Germinal center (tissue), 1 donor: ENCODE measurements at regions not wholly inside any gene's neighbourhood (a gene's known extent, or its start where the extent isn't known, plus 50 kb on each side); places are given as distances from the start of the nearest gene placed in this dataset.
A peak's percentile ranks its signal among the peaks of the same experiment; 100 is the strongest.
"Not testable (repeated sequence)": the region's sequence is repeated elsewhere in the genome, so short reads cannot be mapped to it uniquely, and the experiment has no call there.

Source experiments
- DNase-seq: peaks from one replicate; pipeline ENCODE4 v3.0.0; 2012; ENCODE audit warnings: mixed read lengths, low spot score

DNA sequence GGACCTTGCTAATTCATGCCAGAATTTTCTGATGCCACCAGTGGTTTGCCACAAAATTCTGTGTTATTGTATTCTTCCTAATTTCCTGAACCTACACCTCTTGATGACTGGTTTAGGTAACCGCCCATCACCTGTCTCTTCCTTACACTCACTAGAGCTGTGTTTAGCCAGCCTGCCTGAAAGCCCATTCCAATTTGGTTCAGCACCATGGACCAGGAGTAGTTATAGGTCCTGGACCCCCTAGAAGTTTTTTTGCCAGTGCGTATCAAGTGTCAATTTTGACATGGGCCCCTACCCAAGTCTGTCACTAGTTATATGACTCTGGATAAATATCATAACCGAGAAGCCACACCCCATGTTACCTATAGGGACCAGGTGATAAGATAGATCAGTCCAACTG, 94.0 kb upstream of the NAP1L1 start:
- DNase-seq = no peak

GRCh38 chr12:76177821-76178220, 93.3 kb upstream of the NAP1L1 start:
- no peak for DNase-seq

- DNase-seq = no peak
Observed at GRCh38 chr12:76176940-76177339, 92.5 kb upstream of the NAP1L1 start.

- DNase-seq = not testable (repeated sequence)
Observed at GRCh38 chr12:76175946-76176345, 91.5 kb upstream of the NAP1L1 start.

GRCh38 chr12:76173756-76174155, 89.3 kb upstream of the NAP1L1 start:
- no peak for DNase-seq

- DNase-seq = peak; percentile 68
Observed at GRCh38 chr12:76158518-76159321, 74.2 kb upstream of the NAP1L1 start.

- no peak for DNase-seq
Observed at GRCh38 chr12:76156726-76157125, 72.2 kb upstream of the NAP1L1 start.

GRCh38 chr12:76156314-76156713, 71.8 kb upstream of the NAP1L1 start:
- DNase-seq = no peak

GRCh38 chr12:76155157-76155670, 70.7 kb upstream of the NAP1L1 start:
- DNase-seq = no peak

DNA sequence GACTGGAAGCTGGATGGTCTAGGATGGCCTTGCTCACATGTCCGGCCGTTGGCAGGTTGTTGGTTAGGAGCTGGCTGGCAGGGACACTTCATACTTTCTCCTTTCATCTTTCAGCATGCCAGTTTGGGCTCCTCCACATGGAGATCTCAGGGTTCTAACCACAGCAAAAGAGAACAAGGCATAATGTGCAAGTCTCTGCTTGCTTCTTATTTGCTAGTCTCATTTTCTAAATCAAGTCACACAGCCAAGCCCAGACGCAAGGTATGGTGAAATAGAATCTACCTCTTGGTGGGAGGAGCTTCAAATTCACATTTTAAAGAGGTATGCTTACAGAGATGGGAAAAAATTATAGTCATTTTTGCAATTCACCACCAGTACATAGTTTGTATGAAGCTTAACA, 69.1 kb upstream of the NAP1L1 start:
- no peak for DNase-seq

- DNase-seq = peak; percentile 9
Observed at GRCh38 chr12:76152181-76152807, 67.8 kb upstream of the NAP1L1 start.

DNA sequence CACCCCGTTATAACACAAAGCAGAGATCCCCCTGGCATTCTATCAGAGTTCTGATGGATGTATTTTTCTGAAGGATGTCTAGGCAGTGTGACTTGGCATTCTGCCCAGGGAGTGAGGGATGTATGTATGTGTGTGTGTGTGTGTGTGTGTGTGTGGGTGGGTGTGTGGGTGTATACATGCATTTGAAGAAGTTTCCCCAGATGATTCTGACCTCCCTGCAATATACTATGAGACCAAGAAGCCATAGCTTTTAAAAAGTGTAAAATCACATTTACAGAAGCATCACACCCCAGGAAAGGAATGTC, 59.7 kb upstream of the NAP1L1 start:
- DNase-seq = no peak

DNA sequence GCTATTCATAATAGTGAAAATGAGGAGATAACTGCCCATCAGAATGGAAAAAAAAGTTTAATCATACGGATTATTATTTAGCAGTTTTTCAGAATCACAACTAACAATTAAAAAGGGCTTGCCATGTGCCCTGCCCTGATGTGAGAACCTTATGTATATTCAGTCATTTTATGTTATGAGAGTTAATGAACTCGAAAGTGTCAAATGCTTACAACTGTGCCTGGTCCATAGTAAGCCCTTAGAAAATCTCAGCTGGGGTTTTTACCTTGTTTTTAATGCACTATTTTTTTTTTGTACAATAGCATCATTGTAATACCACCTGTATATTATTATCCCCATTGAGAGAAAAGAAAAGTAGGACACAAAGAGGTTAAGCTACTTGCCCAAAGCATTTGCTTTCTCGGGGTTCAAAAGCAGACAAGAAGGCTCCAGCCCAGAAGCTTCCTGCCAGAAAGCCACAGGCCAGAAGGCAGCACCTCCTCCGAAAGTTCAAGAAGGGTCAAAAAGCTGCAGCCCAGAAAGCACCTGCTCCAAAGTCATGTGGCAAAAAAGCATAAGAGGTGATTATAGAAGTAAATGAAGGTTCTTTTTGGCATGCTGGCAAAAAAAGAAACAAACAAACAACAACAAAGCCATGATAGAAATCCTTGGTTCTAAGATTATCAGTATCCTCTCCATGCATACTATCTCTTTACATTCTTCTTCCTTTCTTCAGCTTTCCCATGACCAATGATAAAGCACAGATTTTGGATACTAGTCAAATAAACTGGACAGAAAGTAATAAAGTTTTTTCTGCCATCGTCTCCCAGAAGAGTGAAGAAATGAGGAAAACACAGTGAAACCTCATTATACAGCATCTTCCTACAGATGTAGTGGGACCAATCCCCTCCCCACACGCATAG, 59.1 kb upstream of the NAP1L1 start:
- DNase-seq = no peak

DNA sequence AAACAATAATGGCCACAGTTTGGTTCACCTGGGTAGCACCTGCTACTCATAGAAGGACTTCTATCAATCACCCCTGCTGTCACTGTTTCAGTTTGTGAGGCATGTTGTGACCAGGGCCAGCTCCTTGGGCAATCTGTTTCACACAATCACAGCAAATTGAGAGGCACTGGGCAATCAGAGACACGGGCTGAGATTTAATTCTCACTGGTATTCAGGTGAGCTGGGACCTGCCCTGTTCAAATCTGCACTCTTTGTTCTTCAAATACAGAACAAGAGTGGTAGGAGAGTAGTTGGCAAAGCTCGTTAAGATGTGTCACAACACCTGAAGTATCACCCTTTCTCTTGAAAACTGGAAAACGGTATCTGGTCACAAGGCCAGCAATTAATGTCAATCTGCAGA, 57.8 kb upstream of the NAP1L1 start:
- DNase-seq = no peak

- no peak for DNase-seq
Observed at GRCh38 chr12:76138656-76139055, 54.2 kb upstream of the NAP1L1 start.

DNA sequence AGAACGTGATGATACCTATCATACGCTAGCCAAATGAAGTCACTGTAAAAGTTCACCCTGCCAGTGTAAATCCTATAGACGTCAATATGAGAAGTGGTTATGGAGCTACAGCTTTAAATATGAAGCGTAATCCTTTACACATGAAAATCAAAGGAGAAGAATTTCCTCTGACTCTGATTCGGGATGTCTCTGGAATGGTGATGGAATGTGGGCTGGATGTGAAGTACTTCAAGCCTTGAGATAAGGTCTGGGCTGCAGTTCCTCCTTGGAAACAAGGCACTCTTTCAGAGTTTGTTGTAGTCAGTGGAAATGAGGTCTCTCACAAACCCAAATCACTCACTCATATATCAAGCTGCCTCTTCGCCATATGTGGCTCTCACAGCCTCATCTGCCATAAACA, 53.1 kb upstream of the NAP1L1 start:
- no peak for DNase-seq

GRCh38 chr12:76135456-76135855, 51.0 kb upstream of the NAP1L1 start:
- no peak for DNase-seq
